Mesothelial cell of epicardium (in vitro differentiated cells): ENCODE measurements at regions not wholly inside any gene's neighbourhood (a gene's known extent, or its start where the extent isn't known, plus 50 kb on each side); places are given as distances from the start of the nearest gene placed in this dataset.
"Not testable (repeated sequence)": the region's sequence is repeated elsewhere in the genome, so short reads cannot be mapped to it uniquely, and the experiment has no call there.

Experiments used
- DNase-seq, 2 experiments: peaks; one replicate each; pipeline ENCODE4 v3.0.0; 2021; ENCODE audit warnings: low spot score in 2 of 2; ENCODE audit not compliant: unreplicated experiment in 2 of 2
- H3K27ac Mint-ChIP-seq: 2 replicates; pipeline ENCODE4 v1.8.0; 2021; ENCODE audit warnings: mixed read lengths
- H3K27me3 Mint-ChIP-seq: 2 replicates; pipeline ENCODE4 v1.8.0; 2021; ENCODE audit warnings: low read depth, mixed read lengths
- H3K36me3 Mint-ChIP-seq: 2 replicates; pipeline ENCODE4 v1.8.0; 2021; ENCODE audit warnings: mixed read lengths
- H3K4me1 Mint-ChIP-seq: 2 replicates; pipeline ENCODE4 v1.8.0; 2021; ENCODE audit warnings: mixed read lengths
- H3K4me3 Mint-ChIP-seq: 2 replicates; pipeline ENCODE4 v1.8.0; 2021; ENCODE audit warnings: mild to moderate bottlenecking, moderate library complexity, mixed read lengths
- H3K9me3 Mint-ChIP-seq: 2 replicates; pipeline ENCODE4 v1.8.0; 2021; ENCODE audit warnings: mixed read lengths
- TF ChIP-seq, protein P1 (sequence below): fragments of 200-600 bp; sonication (generic); IDR thresholded peaks from one replicate; pipeline ENCODE4 v1.5.0; 2021; ENCODE audit warnings: antibody characterized with exemption; ENCODE audit not compliant: unreplicated experiment

DNA sequence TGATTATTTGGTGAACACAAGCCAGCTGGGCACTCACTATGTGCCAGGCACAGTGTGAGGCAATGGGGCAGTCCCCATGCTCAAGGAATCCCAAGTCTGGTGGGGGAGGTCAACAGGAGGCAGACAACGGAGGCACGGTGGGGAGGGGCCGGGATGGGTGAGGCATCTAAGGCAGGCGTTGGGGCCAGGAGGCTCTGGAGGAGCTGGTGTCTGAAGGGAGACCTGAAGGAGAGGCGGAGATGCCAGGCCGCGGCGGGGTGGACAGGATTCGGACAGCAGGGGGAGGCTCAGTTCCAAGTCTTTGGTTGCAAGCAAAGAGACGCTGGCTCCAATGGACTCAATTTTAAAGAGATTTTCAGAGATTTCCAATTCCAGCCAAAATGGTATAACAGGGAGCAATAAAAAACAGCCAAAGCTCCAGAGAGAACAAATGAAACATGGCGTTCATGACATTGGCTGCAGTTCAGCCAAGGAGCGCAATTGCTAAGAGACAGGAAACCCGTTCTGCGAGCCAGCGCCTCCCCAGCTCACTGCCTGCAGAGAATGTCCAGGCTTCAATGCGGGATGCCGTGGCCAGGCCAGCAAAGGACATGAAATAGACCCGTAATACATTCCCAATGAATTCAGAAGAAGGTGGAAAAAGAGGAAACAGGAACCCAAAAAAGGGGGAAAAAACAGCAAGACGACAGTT is 105.2 kb upstream of the LRPAP1 start:
- Mint-ChIP-seq H3K9me3 (peaks cover 5% of the 10 kb centered on the region), H3K4me1 (no peaks in the 10 kb centered on the region), H3K27me3 (peaks cover 15% of the 10 kb centered on the region), H3K27ac (no peak overlapping the region), H3K36me3 (no peaks in the 10 kb centered on the region), H3K4me3 (no peak overlapping the region)
- DNase-seq, result no peak
- TF ChIP-seq, protein P1, sequence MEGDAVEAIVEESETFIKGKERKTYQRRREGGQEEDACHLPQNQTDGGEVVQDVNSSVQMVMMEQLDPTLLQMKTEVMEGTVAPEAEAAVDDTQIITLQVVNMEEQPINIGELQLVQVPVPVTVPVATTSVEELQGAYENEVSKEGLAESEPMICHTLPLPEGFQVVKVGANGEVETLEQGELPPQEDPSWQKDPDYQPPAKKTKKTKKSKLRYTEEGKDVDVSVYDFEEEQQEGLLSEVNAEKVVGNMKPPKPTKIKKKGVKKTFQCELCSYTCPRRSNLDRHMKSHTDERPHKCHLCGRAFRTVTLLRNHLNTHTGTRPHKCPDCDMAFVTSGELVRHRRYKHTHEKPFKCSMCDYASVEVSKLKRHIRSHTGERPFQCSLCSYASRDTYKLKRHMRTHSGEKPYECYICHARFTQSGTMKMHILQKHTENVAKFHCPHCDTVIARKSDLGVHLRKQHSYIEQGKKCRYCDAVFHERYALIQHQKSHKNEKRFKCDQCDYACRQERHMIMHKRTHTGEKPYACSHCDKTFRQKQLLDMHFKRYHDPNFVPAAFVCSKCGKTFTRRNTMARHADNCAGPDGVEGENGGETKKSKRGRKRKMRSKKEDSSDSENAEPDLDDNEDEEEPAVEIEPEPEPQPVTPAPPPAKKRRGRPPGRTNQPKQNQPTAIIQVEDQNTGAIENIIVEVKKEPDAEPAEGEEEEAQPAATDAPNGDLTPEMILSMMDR, result no peak

DNA sequence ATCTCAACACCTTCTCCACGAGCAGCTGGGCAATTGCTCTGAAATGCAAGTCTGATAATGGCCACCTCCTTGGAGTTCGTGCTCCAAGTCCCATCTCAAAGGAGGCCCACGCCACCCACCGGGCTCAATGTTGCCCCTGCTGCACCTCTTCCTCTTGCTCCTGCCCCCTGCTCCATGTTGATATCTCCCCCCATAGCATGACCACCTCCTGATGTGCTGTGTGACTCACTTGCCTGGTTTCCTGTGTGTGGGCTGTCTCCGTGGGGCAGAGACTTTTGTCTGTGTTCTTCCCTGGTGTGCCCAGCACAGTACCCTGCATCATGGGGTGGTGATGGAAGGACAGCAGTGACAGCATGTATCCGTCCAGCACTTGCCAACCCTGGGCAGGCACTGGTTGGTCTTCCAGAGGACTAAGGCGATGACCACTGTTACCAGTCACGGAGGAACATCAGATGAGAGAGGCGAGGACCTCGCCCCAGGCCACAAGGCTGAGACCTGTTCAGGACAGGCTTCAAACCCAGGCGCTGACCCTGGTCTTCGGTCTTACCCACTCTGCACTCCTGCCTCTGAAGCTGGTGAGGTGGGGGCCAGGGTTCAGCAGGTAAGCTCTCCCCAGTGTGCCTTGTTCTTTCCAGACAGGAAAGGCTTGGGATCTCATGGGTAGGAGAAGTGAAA is 104.6 kb upstream of the LRPAP1 start:
- Mint-ChIP-seq H3K27ac (no peak overlapping the region), H3K36me3 (no peaks in the 10 kb centered on the region)
- DNase-seq, result no peak

DNA sequence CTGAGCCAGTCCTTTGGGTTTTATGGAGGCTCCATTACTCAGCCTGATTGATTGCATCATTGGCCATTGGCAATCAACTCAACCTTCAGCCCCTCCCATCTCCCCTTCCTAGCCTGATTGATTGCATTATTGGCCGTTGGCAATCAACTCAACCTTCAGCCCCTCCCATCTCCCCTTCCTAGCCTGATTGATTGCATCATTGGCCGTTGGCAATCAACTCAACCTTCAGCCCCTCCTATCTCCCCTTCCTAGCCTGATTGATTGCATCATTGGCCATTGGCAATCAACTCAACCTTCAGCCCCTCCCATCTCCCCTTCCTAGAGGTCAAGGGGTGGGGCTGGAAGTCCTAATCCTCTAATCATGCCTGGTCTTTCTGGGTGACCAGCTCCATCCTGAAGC is 103.8 kb upstream of the LRPAP1 start:
- not testable (repeated sequence) for H3K36me3 Mint-ChIP-seq, H3K4me3 Mint-ChIP-seq
- peaks cover 13% of the 10 kb centered on the region for H3K27me3 Mint-ChIP-seq

More for the DNA sequence above, 104.6 kb upstream of the LRPAP1 start:
- peaks cover 6% of the 10 kb centered on the region for H3K9me3 Mint-ChIP-seq
- peaks cover 15% of the 10 kb centered on the region for H3K27me3 Mint-ChIP-seq
- TF ChIP-seq, protein P1, result no peak
- no peak overlapping the region for H3K4me3 Mint-ChIP-seq
- H3K4me1 Mint-ChIP-seq, result no peaks in the 10 kb centered on the region

DNA sequence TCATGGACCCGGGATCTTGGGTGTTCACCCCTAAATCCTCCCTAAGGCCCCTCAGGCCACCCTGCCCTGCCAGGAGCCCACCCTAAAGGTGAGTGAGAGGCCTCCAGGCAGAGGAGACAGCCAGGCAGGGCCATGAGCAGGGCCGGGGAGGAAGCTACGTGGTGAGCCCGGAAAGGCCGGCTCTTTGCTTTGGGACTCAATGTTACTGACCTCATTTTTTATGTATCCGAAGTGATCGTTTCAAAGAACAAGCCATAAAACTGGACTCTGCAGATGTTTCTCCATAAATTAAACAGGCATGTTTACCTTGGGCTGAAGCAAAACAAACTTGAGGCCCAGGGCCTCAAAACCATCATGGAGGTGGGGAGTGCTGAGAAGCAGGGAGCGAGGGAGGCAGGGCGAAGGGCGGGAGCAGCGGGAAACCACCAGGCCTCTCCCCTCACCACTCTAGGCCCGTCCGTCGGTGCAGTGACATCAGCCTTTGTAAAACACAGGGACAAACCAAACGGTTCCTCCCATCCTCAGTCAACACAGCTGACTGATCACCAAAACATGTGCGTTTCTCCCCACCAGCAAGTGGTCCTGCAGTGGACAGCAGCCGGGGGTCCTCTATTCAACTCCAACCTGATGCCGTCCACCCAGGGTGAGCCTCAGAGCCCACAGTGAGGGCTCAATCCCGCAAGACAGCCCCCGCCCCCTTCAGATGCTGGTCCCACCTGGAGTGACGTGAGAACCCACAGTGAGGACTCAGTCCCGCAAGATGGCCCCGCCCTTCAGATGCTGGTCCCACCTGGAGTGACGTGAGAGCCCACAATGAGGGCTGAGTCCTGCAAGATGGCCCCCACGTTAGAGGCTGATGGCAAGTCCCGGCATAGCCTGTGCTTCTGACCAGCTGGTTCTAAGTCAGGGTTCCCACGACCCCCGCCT is 102.9 kb upstream of the LRPAP1 start:
- TF ChIP-seq, protein P1, result no peak
- Mint-ChIP-seq H3K27ac (no peak overlapping the region), H3K36me3 (no peaks in the 10 kb centered on the region), H3K4me1 (no peaks in the 10 kb centered on the region), H3K4me3 (no peak overlapping the region), H3K27me3 (peaks cover 9% of the 10 kb centered on the region), H3K9me3 (peaks cover 6% of the 10 kb centered on the region)
- DNase-seq, result no peak

More for the DNA sequence above, 103.8 kb upstream of the LRPAP1 start:
- H3K9me3 Mint-ChIP-seq, H3K4me1 Mint-ChIP-seq, DNase-seq, H3K27ac Mint-ChIP-seq: not testable (repeated sequence)

DNA sequence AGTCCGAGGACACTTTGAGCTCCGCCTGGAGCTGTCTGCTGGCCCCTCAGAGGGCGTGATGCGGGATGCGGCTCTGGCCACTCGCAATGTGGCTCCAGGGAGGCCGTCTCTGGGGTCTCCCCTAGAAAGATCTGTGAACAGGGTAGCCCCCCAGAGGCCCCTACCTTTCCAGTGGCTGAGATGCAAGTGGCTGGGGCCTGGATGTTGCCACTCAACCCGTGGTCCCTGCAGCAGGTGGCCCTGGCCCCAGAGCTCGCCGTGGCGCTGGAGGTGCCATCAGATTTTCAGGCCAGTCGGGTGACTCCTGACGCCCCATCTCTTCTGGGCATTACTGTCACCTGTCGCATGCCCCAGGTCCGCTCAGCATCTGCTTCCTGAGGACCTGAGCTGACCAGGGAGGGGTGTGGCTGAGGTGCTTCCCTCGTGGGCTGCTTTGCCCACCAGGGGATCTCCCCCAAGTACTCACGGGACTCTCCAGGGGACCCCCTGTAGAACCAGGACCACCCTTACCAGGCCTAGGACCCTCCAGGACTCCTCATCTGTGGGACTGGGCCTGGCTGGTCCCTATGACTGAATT is 102.1 kb upstream of the LRPAP1 start:
- Mint-ChIP-seq H3K27ac (no peak overlapping the region), H3K27me3 (peaks cover 4% of the 10 kb centered on the region), H3K4me1 (no peaks in the 10 kb centered on the region), H3K36me3 (no peaks in the 10 kb centered on the region), H3K4me3 (no peak overlapping the region), H3K9me3 (peaks cover 6% of the 10 kb centered on the region)
- TF ChIP-seq, protein P1, result no peak
- DNase-seq, result no peak

DNA sequence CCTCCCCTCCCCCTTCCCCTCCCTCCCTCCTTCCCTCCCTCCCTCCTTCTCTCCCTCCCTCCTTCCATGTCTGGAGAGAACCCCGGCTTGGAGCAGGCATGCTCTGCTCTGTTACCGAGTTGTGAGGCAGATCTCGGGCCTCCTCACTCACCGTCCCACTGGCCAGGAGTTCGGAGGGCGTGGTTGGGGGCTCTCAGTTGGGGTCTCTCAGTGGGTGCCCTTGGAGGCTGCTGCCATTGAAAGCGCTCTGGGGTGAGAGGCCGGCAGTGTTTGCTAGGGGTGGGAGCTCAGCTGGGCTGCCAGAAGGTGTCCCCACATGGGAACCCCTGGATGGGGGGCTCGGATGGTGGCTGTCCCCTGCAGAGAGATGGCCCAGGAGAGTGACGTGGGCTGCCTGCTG is 101.1 kb upstream of the LRPAP1 start:
- not testable (repeated sequence) for H3K27me3 Mint-ChIP-seq, H3K4me1 Mint-ChIP-seq, DNase-seq, H3K9me3 Mint-ChIP-seq, H3K27ac Mint-ChIP-seq, H3K36me3 Mint-ChIP-seq, H3K4me3 Mint-ChIP-seq

DNA sequence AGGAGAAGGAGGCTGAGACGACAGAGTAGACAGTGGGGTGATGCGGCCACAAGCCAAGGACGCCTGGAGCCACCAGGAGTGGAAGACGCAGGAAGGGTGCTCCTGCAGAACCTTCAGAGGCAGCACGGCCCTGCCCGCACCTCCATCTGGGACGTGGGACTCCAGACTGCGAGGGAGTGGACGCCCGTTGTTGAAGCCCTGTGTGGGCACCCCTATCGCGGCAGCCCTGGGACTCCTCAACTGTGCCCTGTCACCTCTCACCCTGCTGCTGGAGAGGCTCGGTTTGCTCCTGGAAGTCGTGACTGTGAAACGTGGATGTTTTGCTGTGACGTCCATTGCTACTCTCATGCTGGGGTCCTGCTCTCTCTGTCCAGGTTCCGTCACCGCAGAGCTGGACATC is 100.6 kb upstream of the LRPAP1 start:
- not testable (repeated sequence) for H3K4me3 Mint-ChIP-seq, H3K27ac Mint-ChIP-seq, H3K27me3 Mint-ChIP-seq, H3K36me3 Mint-ChIP-seq, H3K9me3 Mint-ChIP-seq, DNase-seq, H3K4me1 Mint-ChIP-seq

DNA sequence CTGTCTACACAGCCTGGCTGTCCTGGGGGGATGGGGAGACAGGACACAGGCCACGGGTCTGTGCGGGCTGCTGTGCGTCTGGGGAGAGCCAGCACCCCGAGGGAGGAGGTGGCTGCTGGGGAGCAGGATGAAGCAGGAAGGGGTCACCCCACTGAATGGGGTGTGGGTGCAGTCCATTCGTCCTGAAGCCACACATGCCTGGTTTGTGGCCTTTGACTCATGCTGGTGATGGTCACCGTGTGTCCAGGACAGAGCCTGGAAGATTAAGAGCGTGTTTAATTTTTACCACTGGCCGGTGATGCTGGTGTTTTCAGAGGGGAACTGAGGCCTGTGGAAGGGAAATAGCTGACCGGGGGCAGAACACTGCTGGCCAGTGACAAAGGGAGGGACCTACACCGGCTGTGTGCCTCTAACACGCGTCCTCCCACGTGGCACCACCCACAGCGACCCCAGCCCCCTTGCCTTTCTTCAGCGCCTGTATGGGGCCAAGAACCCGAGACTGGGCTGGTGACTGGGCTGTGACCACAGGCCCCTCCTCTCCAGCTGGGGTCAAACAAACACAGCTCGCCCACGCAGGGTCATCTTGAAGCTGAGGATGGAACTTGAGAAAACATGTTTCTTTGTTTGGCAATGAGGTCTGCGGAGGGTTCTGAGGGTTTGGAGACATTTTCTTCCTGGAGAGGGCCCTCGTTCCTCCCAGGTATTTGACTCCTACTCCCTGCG is 99.5 kb upstream of the LRPAP1 start:
- not testable (repeated sequence) for H3K27me3 Mint-ChIP-seq, H3K27ac Mint-ChIP-seq, H3K4me1 Mint-ChIP-seq, H3K4me3 Mint-ChIP-seq, H3K36me3 Mint-ChIP-seq, DNase-seq, H3K9me3 Mint-ChIP-seq
